Spleen (tissue), 11 donors: ENCODE measurements at regions not wholly inside any gene's neighbourhood (a gene's known extent, or its start where the extent isn't known, plus 50 kb on each side); places are given as distances from the start of the nearest gene placed in this dataset.

ENCODE experiments used
- DNase-seq: peaks from one replicate; pipeline ENCODE4 v3.0.0-alpha.2; 2020
- H3K27ac ChIP-seq, 8 donors: fragments of 200-600 bp; sonication (generic) in 7 of 8; 1 replicate in 4 of 8; 2 replicates in 4 of 8; pipeline versions ENCODE4 v1.5.0 to v1.8.0; 2016 to 2021; ENCODE audit warnings: inconsistent platforms in 4 of 8, mild to moderate bottlenecking in 4 of 8, moderate library complexity in 1 of 8
- H3K27me3 ChIP-seq, 7 donors: fragments of 200-600 bp; sonication (generic) in 6 of 7; replicated peaks in 1 of 7; 1 replicate in 4 of 7; 2 replicates in 3 of 7; pipeline versions ENCODE4 v1.5.0 to v1.8.0; 2016 to 2021; ENCODE audit warnings: inconsistent platforms in 3 of 7, mild to moderate bottlenecking in 1 of 7
- H3K36me3 ChIP-seq, 6 donors: fragments of 200-600 bp; sonication (generic) in 5 of 6; 1 replicate in 4 of 6; 2 replicates in 2 of 6; pipeline versions ENCODE4 v1.5.0 to v1.8.0; 2016 to 2021; ENCODE audit warnings: inconsistent platforms in 2 of 6
- H3K4me1 ChIP-seq, 6 donors: fragments of 200-600 bp; sonication (generic) in 5 of 6; 1 replicate in 3 of 6; 2 replicates in 3 of 6; pipeline versions ENCODE4 v1.5.0 to v1.8.0; 2016 to 2021; ENCODE audit warnings: inconsistent platforms in 3 of 6
- H3K4me3 ChIP-seq, 8 donors: fragments of 200-600 bp; sonication (generic) in 7 of 8; 1 replicate in 4 of 8; 2 replicates in 4 of 8; pipeline versions ENCODE4 v1.5.0 to v1.8.0; 2016 to 2021; ENCODE audit warnings: inconsistent platforms in 4 of 8, mild to moderate bottlenecking in 4 of 8, moderate library complexity in 2 of 8
- H3K9me3 ChIP-seq, 8 donors: fragments of 200-600 bp; sonication (generic) in 7 of 8; 1 replicate in 4 of 8; 2 replicates in 4 of 8; pipeline versions ENCODE4 v1.5.0 to v1.8.0; 2016 to 2021; ENCODE audit warnings: inconsistent platforms in 4 of 8
- CTCF ChIP-seq, 11 experiments: fragments of 200-600 bp in 7 of 11; fragments of 450-650 bp in 4 of 11; sonication (generic) in 4 of 11; IDR thresholded peaks in 8 of 11; conservative IDR thresholded peaks in 3 of 11; 1 replicate in 7 of 11; 2 replicates in 4 of 11; pipeline versions ENCODE4 v1.4.0 to v1.8.0; 2016 to 2021; ENCODE audit warnings: antibody characterized with exemption in 11 of 11, inconsistent platforms in 4 of 11, mild to moderate bottlenecking in 1 of 11
- POLR2A ChIP-seq, 3 donors: fragments of 450-650 bp; IDR thresholded peaks; one replicate each; pipeline ENCODE4 v1.5.1; 2017; ENCODE audit warnings: antibody characterized with exemption in 3 of 3, mild to moderate bottlenecking in 1 of 3
- POLR2AphosphoS5 ChIP-seq, 3 donors: sonication (generic); formaldehyde crosslinking; IDR thresholded peaks; one replicate each; pipeline ENCODE4 v1.5.1; 2017; ENCODE audit warnings: antibody characterized with exemption in 3 of 3
- WGBS, 5 donors: extraction: QIAGEN DNeasy Blood & Tissue Kit in 3 of 5; methylation state at CpG; one replicate each; pipeline versions ENCODE4 v1.1.5 to v1.1.7; 2013 to 2018; 5-methylcytosine and 5-hydroxymethylcytosine counted together
- intact Hi-C: fragments of 100-400 bp; cut with DNase I; formaldehyde crosslinking; loops from one replicate; pipeline ENCODE4 v1.15.0; 2023; ENCODE audit warnings: low total_unique reads
- microRNA-seq, 3 donors: library from miRNA; unstranded; fragments of <30 nt; microRNA quantifications; one replicate each; pipeline versions ENCODE4 to v1.1.0, GENCODE V29; 2019 to 2020
- small RNA-seq, 4 donors: library from RNA; depleted of rRNA; stranded (forward); fragments of <200 nt; gene quantifications; one replicate each; pipeline ENCODE3, GENCODE V24; 2016
- donor health status: healthy with polysubstance abuse.
- donor health status: DM: no; HTN: no; CAD: no; lungs with moderate emphysema.
- donor health status: DM: no; HTN: no; CAD: no.
- donor health status: Bipolar disorder and iron deficiency.
- donor health status: healthy.
- donor health status: DM: no; HTN: no; CAD: no.
- donor health status: DM: yes; HTN: yes; CAD: no.

GRCh38 chr2:134200036-134200618, 53.7 kb upstream of the MGAT5 start:
- intact Hi-C loops, result no loop called here
- Histone ChIP-seq H3K4me1 (peaks cover 11 to 97% (median 50%) of the 10 kb centered on the region in 6 donors), H3K36me3 (no peaks in the 10 kb centered on the region), H3K9me3 (no peaks in the 10 kb centered on the region), H3K4me3 (no peak overlapping the region), H3K27ac (no peak overlapping the region), H3K27me3 (no peaks in the 10 kb centered on the region)
- DNase-seq, result no peak
- 61 to 76% (median 72%) methylated on average over 4 of the region's 4 CpGs for whole genome bisulfite sequencing, 5 donors
- TF ChIP-seq POLR2A (IDR thresholded peaks at IDR 0.05) (no peak), CTCF (IDR thresholded peaks at IDR 0.05 in 8 of 11, conservative IDR thresholded peaks at IDR 0.05 in 3 of 11) (no peak), POLR2AphosphoS5 (IDR thresholded peaks at IDR 0.05) (no peak)

GRCh38 chr2:134201533-134201932, 52.3 kb upstream of the MGAT5 start:
- H3K9me3 ChIP-seq, result no peaks in the 10 kb centered on the region
- H3K36me3 ChIP-seq, result no peaks in the 10 kb centered on the region
- no peak for DNase-seq
- H3K4me1 ChIP-seq, result peaks cover 22 to 97% (median 57%) of the 10 kb centered on the region in 6 donors
- no peak overlapping the region for H3K4me3 ChIP-seq
- WGBS, 5 donors, result 63 to 88% (median 84%) methylated on average over 7 of the region's 7 CpGs
- intact Hi-C loops, result no loop called here
- TF ChIP-seq CTCF (IDR thresholded peaks at IDR 0.05 in 8 of 11, conservative IDR thresholded peaks at IDR 0.05 in 3 of 11) (no peak), POLR2A (IDR thresholded peaks at IDR 0.05) (no peak), POLR2AphosphoS5 (IDR thresholded peaks at IDR 0.05) (peak in 1 of 3 donors; percentile 17)
- no peak overlapping the region for H3K27ac ChIP-seq
- no peaks in the 10 kb centered on the region for H3K27me3 ChIP-seq

- H3K27ac ChIP-seq, result peak overlapping the region in 1 of 8 donors; percentile 17
- intact Hi-C loops, result no loop called here
- H3K36me3 ChIP-seq, result no peaks in the 10 kb centered on the region
- no peaks in the 10 kb centered on the region for H3K9me3 ChIP-seq
- 94 to 99% (median 96%) methylated on average over 4 of the region's 4 CpGs for WGBS, 5 donors
- no peak for TF ChIP-seq POLR2A (IDR thresholded peaks at IDR 0.05)
- peaks cover 23 to 97% (median 59%) of the 10 kb centered on the region in 6 donors for H3K4me1 ChIP-seq
- no peaks in the 10 kb centered on the region for H3K27me3 ChIP-seq
- no peak for DNase-seq
- no peak overlapping the region for H3K4me3 ChIP-seq
Observed at GRCh38 chr2:134202371-134202770, 51.5 kb upstream of the MGAT5 start.

- H3K36me3 ChIP-seq, result no peaks in the 10 kb centered on the region
- no peak for DNase-seq
- H3K27me3 ChIP-seq, result no peaks in the 10 kb centered on the region
- H3K9me3 ChIP-seq, result no peaks in the 10 kb centered on the region
- no peak overlapping the region for H3K27ac ChIP-seq
- H3K4me3 ChIP-seq, result no peak overlapping the region
- TF ChIP-seq CTCF (IDR thresholded peaks at IDR 0.05 in 8 of 11, conservative IDR thresholded peaks at IDR 0.05 in 3 of 11), result no peak
- TF ChIP-seq POLR2AphosphoS5 (IDR thresholded peaks at IDR 0.05), result no peak
- no peak for TF ChIP-seq POLR2A (IDR thresholded peaks at IDR 0.05)
- H3K4me1 ChIP-seq, result peaks cover 28 to 97% (median 59%) of the 10 kb centered on the region in 6 donors
- intact Hi-C loops, result no loop called here
Observed at GRCh38 chr2:134203175-134203574, 50.7 kb upstream of the MGAT5 start.

Small RNA genes in the stretch of these regions (microRNA-seq; reads per million reads assigned to microRNA genes)
- 4.8 to 8.1 (median 5.4) reads per million in 3 donors for gene MIR3679

Small RNA genes in the stretch of these regions (small RNA-seq; reads per million reads assigned to genes)
- 0 to 0.42 (median 0.10) reads per million in 4 donors for gene MIR3679
